IMR-90 (cell line): ENCODE measurements at regions not wholly inside any gene's neighbourhood (a gene's known extent, or its start where the extent isn't known, plus 50 kb on each side); places are given as distances from the start of the nearest gene placed in this dataset.

Experiments
- CEBPB ChIP-seq: IDR thresholded peaks from 2 replicates; pipeline ENCODE4 v1.6.1; 2012; ENCODE audit warnings: low read depth, low read length, improper control_type of control experiment
- CTCF ChIP-seq: conservative IDR thresholded peaks from 2 replicates; pipeline ENCODE4 v1.5.1; 2012; ENCODE audit warnings: mild to moderate bottlenecking, low read depth, low read length, improper control_type of control experiment
- MXI1 ChIP-seq: IDR thresholded peaks from 2 replicates; pipeline ENCODE4 v1.6.1; 2012; ENCODE audit warnings: low read depth, mild to moderate bottlenecking, low read length, moderate library complexity, borderline replicate concordance
- POLR2A ChIP-seq: IDR thresholded peaks from 2 replicates; pipeline ENCODE4 v1.6.1; 2012; ENCODE audit warnings: mild to moderate bottlenecking, low read depth, low read length

- TF ChIP-seq POLR2A (no peak), CTCF (no peak), MXI1 (no peak), CEBPB (no peak)
These were observed 81.0 kb downstream of the PLXNA1 start for GRCh38 chr3:127063916-127064315.
